Fibroblast of skin of right quadriceps (primary cell): ENCODE measurements at regions not wholly inside any gene's neighbourhood (a gene's known extent, or its start where the extent isn't known, plus 50 kb on each side); places are given as distances from the start of the nearest gene placed in this dataset.
A peak's percentile ranks its signal among the peaks of the same experiment; 100 is the strongest.
"Not testable (repeated sequence)": the region's sequence is repeated elsewhere in the genome, so short reads cannot be mapped to it uniquely, and the experiment has no call there.

Source experiments
- DNase-seq: peaks from one replicate; pipeline ENCODE4 v3.0.0-alpha.2; 2013

DNA sequence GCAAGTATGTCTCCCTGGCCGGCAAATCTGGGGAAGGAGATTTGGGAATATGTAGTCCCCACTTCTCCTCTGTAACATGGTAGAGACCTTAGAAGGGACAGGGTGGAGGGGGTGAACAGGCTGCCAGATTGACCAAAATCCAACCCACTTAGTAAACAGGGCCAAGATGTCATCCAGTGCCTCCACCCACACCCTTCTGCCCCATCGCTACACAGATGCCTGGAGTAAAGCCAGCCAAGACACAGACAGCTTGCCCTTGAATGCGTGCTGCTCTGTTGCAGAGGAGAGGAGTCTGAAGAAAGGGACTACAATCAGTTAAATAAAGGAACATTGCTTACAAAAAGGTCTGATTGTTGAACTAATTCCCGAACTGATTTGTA lies 160.1 kb upstream of the LDB2 start:
- peak; percentile 63 for DNase-seq

DNA sequence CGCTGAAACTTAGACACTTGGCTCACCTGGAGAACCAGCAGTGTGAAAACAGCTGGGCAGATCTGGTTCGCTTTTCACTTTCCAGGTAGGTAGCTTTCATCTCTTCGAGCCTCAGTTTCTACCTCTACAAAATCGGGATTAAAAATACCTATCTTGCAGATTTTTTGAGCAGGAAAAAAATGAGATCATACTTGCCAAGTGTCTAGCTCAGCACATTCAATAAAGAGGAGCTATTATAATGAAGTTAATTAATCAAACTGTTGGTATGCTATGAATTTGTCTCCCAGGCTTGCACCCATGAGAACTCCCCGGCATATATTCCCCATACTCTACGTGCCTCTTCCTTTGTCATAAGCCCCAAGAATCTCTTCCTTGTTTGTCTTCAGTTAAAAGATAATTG lies 158.6 kb upstream of the LDB2 start:
- no peak for DNase-seq

DNA sequence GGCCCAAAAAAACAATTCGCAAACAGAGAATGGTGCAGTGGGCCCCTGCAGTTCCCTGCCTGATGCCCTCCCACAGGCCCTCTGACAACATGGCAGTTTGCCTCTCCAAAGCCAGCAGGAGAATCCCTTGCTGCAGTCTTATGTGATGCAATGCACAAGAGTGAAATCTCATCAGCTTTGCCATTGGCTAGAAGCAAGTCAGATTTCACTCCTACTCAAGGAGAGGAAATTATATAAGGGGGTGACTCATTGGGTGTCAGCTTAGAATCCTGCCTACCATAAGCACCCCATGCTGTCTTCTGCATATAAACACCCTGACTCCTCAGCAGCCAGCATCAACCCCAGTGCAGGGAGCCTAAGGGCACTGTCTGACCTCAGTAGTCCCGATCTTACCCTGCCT lies 157.3 kb upstream of the LDB2 start:
- peak; percentile 94 for DNase-seq

GRCh38 chr4:17045866-17046265 lies 147.4 kb upstream of the LDB2 start:
- DNase-seq = no peak

DNA sequence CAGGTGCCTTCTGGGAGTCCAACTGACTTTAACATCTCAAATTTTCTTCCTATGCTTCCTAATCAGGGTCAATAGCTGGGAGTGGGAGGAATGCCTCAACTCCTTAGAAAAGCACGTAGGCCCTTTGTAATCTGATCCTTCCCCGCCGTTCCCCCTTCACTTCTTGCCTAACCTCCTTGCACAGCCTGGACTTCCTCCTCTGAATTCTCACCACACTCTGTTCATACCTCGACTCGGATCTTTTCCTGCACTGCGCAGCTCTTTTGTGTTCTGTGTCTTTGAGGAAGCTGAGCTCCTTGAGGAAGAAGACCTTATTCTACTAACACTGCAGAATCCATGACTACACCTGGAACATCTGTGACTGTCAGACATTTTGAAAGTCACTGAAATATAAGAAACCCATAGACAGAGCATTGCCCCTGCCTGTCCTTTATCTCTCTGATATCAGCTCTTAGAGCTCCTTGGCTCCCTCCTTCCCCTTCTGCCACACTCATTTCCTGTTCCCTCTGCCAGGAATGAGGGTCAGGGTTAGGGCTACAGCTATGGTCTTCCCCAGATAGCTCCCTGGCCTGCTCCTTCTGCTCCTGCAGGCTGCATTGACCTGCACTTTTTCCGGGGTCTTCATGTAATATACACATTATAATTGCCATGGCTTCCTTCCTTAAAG lies 140.2 kb upstream of the LDB2 start:
- peak; percentile 24 for DNase-seq

GRCh38 chr4:17033768-17034181 lies 135.3 kb upstream of the LDB2 start:
- DNase-seq = peak; percentile 50

GRCh38 chr4:17033025-17033767 lies 134.8 kb upstream of the LDB2 start:
- DNase-seq = peak; percentile 48

DNA sequence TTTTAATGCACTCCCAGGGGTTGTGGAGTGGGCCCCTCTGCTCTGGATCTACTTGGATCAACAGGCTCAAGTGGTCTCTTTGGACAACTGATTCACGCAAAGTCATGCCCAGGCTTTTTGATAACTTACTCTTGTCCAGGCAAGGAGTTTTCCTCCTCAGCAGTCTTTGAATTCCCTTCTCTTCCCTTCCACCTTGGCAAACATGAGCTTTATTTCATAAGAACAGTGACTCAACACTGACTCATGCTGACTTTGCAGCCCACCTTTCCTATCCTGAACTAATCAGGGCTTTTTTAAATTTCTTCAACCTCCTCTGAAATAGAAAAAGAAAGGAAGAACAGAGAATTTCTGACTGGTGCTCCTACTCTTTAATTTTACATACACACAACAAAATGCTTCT lies 132.1 kb upstream of the LDB2 start:
- peak; percentile 88 for DNase-seq

GRCh38 chr4:17029964-17030363 lies 131.5 kb upstream of the LDB2 start:
- no peak for DNase-seq

DNA sequence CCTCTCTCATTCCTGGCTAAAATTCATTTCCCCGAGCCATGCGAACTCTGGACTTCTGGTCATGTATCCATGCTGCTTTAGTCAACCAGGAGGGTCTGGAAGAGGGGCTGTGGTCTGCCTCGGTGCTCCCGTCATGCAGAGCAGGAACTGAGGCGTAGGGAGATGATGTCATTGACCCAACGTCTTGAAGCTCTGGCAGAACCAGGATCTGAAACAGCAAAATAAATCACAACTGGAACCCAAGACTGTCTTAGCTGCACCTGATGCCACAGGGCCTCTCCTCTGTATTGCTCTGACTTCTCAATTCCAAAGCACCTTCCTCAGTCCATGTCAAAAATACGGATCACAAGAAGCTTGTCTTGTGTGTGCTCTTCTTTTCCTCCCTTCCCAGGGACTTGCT lies 131.0 kb upstream of the LDB2 start:
- no peak for DNase-seq

- DNase-seq = peak; percentile 99
Observed at GRCh38 chr4:17027495-17027894, 129.1 kb upstream of the LDB2 start.

DNA sequence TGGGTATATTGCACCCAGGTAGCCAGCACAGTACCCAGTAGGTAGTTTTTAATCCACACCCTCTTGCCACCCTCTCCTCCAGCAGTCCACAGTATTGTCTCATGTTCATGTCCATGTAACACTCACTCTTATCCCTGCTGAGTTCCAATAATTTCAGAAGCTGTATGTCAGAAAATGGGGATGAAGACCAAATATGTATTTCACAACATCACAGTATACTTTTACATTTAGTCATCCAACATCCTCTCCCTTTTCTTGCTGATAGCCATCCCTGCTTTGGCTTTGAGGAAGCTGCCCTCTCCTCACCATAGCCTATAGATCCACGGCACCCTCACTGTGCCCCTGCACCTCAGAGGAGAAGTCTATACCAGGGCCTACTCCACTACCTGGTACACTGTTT lies 126.0 kb upstream of the LDB2 start:
- peak; percentile 51 for DNase-seq

DNA sequence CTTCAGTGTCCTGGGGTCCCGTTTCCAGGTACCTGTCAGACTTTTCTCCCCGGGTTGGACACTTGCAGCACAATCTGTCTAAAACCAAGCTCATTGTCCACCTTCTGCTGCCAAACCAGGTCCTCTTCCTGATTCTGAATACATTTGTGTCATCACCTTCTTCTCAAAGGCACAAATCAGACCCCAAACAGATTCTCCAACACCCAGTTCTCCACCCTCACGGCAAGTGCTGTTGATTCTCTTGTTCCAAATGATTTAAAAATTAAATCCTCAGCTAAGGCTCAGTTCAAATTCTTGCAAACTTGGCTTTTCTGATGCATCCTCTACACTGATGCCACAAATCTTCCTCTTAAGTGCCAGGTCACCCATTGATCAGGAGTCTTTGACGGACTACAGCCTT lies 122.5 kb upstream of the LDB2 start:
- DNase-seq = no peak

DNA sequence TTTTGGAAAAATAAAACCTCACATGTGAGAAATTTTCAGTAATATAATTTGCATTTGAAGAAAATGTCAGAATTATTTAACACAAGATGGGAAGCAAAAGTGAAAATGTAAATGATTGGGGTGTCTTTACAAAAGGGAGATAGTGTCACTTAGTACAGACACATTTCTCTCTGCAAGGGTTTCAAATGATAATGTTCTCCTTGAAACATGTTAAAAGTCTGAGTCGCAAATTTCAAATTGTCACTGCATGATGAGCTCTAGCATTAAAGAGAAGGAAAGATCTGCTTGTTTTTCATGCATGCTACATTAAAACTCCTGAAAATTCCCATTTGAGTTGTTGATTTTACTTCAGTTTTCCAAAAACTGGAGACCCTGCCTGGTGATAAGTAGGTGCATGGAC lies 122.0 kb upstream of the LDB2 start:
- DNase-seq = no peak

DNA sequence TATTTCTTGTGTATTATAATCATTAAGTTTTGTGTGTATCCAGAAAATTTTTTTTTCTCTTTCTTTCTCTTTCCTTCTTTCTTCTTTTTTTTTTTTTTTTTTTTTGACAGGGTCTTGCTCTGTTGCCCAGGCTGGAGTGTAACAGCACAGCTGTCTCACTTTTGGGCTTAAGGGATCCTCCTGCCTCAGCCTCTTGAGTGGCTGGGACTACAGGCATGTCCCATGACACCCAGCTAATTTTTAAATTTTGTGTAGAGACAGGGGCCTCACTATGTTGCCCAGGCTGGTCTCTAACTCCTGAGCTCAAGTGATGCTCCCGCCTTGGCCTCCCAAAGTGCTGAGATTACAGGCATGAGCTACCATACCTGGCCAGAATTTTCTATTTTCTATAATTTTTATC lies 120.2 kb upstream of the LDB2 start:
- DNase-seq = not testable (repeated sequence)

GRCh38 chr4:17018013-17018412 lies 119.6 kb upstream of the LDB2 start:
- DNase-seq = no peak

GRCh38 chr4:17013382-17014006 lies 115.0 kb upstream of the LDB2 start:
- DNase-seq = peak; percentile 86

DNA sequence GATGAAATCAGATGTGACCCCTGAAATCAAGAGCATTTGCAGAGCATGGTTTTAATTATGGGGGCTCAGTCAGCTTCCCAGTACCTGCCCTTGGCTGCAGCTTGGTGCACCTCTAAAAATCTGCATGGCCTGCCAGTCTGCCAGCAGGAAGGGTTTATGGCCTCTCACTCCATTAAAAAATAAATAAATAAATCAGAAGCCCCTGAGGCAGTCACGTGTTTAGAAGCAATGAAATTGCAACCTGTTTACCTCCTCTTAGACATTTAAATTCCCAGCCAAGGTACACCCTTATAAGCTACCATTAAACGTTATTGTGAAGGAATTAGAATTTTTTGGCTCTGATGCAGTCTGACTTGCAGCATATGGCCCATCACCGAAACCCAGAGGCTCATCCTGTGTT lies 114.0 kb upstream of the LDB2 start:
- DNase-seq = no peak

DNA sequence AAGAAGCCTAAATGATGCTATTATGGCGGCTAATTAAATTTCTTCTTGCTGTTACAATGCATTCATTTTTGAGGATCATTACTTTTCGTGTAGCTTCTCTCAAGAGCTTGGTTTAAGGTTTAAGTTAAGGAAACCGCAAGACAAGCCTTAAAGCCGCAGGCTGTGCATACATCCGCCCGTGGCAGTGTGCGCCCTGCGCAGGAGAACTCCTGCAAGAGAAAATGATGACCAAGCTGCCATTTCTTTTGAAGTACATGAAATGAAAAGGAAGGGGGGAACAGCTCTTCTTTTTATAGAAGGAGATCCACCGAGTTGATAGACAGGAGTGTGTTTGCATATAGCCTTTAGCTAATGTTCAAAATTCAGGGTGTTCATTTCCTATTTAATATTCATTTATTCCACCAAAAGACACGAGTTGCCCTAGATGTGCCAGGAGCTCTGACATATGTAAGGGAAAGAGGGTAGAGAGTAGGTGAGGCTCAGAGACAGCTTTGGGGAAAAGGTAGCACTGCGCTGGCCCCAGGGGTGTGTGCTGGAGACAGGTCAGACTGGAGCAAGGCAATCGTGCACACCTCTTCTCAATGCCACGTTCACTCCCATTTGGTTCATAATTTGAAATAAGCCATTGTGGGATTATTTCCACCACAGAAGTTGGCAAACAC lies 112.1 kb upstream of the LDB2 start:
- DNase-seq = no peak

GRCh38 chr4:17009871-17010367 lies 111.5 kb upstream of the LDB2 start:
- DNase-seq = no peak

GRCh38 chr4:17008834-17009345 lies 110.4 kb upstream of the LDB2 start:
- DNase-seq = no peak

GRCh38 chr4:17003606-17004392 lies 105.4 kb upstream of the LDB2 start:
- not testable (repeated sequence) for DNase-seq
